ENCODE measurements at regions not wholly inside any gene's neighbourhood (a gene's known extent, or its start where the extent isn't known, plus 50 kb on each side); places are given as distances from the start of the nearest gene placed in this dataset.
"Not testable (repeated sequence)": the region's sequence is repeated elsewhere in the genome, so short reads cannot be mapped to it uniquely, and the experiment has no call there.

DNA sequence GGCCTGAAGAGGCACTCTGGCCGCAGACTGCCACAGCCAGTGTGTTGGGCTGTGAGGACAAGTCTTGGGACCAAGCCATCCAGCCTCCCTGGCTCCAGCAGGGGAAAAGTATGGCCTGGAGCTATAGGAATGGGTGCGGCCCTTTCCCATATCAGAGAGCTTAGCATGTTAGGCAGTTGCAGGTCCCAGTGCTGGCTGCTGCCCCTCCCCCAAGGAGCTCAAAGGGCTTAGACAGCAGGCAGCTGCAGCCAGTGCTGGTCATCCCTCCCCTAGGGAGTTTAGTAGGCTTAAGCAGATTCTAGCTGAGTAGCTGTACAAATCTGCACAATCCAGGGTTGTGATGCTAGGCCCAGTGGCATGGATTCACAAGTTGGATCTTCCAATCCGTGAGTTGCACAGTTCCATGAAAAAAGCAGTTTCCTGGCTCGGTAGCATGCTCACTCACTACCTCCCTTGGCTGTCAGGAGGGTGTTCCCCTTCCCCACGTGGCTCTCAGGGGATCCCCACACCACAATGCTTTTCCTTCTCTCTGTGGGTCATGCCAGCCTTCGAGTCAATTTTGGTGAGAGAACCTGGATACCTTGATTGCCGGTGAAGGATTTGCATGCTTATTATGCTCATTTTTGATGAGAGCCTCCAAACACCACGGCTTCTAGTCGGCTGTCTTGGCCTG is 1490.8 kb downstream of the BRINP3 start:
- no peak for DNase-seq

GRCh38 chr1:188988589-188988988 is 1489.1 kb downstream of the BRINP3 start:
- DNase-seq, result no peak

GRCh38 chr1:188991221-188991930 is 1486.3 kb downstream of the BRINP3 start:
- no peak for DNase-seq

DNA sequence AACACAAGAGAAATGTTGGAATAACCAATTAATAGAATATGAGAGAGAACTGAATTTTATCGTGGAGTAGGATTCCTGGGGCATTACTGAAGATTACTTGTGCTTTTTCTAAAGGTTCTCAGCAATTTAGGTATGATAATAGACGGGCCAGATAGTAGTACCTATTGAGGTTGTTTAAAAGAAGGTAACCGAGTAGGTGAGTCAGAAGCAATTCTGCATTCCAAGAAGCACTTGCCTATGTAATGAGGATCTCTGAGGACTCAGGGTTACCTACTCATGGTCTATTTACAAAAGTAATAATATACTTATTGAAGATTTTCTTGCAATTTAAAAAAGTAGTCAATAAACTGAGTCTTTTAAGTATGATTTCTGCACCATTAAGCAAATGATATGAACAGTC is 1469.8 kb downstream of the BRINP3 start:
- no peak for DNase-seq

DNA sequence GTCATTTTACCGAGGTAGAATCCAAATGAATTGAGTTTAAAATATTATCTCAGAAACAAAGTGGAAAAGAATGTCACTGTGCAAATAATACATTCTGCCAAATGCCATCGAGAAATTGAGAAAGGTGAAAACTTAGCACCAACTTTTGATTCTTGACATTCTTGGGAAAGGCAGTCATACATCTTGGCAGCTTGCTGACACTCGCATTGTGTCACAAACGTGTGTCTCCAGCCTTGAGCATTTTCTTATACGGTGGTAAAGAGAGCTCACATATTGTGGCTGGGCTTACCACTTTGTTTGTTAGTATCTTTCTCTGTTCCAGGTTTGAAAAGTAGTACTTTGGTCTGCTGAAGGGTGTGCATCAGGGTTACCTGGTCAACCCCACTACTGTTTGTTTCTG is 1456.1 kb downstream of the BRINP3 start:
- no peak for DNase-seq

DNA sequence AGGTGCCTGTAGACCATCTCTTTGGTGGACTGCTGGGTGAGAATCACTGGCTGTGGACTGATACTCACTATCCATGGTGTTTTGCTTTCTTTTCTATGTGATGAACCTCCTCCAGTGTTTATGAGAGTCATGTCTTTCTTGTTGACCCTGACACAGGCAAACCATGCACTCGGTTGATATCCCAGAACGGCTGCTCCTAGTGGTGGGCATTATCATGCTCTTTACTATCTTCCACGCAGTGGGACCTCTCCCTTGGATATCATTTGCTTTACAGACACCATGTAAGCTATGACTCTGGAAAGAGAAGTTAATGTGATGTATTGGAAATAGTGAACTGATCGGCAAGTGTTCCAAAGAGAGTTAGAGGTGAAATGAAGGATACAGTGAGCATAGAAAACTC is 1455.6 kb downstream of the BRINP3 start:
- DNase-seq, result no peak

GRCh38 chr1:189027512-189027911 is 1450.2 kb downstream of the BRINP3 start:
- no peak for DNase-seq

DNA sequence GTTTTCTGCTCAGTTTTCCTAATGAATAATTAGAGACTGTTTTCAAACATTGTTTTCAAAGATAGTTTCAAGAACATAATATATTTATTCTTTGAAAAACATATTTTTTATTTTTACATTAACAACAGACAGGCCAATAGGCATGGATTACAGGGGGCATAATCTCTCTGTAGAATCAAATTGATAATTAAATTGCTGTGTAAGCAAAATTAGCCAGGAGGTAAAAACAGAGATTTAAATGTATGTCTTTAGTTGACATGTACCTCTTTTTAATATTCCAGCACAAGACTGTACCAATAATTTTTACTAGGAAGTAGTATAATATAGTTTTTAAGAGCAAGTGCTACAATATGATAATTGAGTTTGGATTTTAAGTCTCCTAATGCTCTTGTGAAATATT is 1444.5 kb downstream of the BRINP3 start:
- DNase-seq, result no peak

GRCh38 chr1:189036628-189037027 is 1441.0 kb downstream of the BRINP3 start:
- DNase-seq, result no peak

DNA sequence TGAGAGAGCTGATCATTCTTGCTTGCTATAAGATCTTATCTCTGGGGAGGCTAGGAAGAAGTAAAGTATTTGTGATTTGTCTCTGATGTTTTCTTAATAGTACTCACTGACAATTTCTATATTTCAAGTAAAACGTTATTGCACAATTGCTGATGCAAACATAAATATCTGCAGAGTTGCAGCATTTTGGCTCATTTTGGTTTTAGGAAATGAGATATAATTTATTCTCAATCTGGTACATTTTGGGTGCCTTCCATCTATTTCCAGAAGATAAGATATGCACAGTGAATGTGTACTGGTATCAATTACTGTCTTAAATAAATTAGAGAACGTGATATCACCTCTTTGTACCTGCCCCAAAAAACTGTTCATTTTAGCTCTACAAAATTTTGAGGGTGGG is 1431.5 kb downstream of the BRINP3 start:
- no peak for DNase-seq

DNA sequence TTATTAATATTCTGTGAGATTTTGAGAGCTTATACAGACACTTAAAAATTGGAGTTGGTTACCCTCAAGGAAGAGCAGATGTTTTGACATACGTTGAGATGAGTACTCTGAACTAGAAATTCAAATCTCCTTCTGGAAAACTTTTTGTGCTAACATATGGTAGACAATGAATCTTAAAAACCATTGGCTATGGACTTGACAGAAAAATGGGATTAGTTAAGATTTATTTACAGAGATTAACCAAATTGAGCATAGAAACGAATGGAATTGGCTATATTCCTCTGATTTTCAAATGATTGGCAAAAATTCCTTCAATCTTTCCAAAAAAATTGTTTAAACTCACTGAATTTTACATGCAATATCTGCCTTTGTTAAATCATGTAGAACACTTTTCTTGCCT is 1392.9 kb downstream of the BRINP3 start:
- no peak for DNase-seq

DNA sequence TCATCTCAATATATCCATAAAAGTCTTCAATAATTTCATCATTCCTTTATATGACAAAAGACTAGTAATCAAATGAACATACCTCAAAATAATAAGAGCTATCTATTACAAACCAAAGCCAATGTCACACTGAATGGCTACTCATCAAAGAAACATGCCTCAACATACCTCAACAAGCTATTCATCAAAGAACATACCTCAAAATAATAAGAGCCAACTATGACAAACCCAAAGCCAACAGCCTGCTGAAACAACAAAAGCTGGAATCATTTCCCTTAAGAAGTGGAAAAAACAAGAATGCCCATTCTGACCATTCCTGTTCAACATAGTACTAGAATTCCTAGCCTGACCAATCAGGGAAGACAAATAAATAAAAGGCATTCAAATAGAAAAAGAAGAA is 1373.7 kb downstream of the BRINP3 start:
- DNase-seq, result no peak

- DNase-seq, result no peak
Measured at GRCh38 chr1:189117072-189117770, 1360.4 kb downstream of the BRINP3 start.

DNA sequence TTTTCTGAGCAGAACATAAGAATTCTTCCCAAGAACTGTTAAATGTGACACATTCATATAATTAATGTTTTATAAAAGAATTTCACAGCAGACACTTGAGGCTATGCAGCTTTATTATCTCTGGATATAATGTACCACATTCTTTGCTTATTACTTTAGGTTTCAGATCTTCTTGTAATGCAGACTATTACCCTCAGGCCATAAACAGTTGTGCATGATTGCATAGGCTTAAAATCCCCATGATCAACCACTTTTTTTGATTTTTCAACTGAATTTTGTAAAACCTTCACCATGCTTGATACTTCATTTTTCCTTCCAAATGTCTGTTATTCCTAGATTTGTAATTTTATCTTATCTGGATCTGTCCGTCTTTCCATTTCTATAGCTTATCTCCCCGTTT is 1355.7 kb downstream of the BRINP3 start:
- no peak for DNase-seq

GRCh38 chr1:189125694-189126093 is 1352.0 kb downstream of the BRINP3 start:
- DNase-seq, result no peak

GRCh38 chr1:189131576-189131975 is 1346.1 kb downstream of the BRINP3 start:
- DNase-seq, result no peak

GRCh38 chr1:189139748-189140147 is 1337.9 kb downstream of the BRINP3 start:
- not testable (repeated sequence) for DNase-seq

DNA sequence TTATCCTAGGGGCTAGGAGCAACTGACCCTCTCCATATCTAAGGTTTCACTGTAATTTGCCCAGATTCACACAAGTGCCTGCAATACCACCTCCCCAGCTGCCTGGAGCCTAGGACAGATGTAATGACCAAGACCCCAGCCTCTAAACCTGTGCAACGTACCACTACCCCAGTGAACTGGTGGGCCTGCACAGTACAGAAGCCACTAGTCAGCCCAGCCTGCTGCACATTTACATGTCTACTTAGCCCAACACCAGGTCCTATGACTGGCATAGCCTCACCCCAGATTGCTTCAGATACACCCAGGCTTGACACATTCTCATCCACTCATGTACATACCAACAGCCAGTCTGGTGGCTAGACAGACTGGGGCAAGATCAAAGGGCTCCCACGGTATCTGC is 1336.6 kb downstream of the BRINP3 start:
- no peak for DNase-seq

DNA sequence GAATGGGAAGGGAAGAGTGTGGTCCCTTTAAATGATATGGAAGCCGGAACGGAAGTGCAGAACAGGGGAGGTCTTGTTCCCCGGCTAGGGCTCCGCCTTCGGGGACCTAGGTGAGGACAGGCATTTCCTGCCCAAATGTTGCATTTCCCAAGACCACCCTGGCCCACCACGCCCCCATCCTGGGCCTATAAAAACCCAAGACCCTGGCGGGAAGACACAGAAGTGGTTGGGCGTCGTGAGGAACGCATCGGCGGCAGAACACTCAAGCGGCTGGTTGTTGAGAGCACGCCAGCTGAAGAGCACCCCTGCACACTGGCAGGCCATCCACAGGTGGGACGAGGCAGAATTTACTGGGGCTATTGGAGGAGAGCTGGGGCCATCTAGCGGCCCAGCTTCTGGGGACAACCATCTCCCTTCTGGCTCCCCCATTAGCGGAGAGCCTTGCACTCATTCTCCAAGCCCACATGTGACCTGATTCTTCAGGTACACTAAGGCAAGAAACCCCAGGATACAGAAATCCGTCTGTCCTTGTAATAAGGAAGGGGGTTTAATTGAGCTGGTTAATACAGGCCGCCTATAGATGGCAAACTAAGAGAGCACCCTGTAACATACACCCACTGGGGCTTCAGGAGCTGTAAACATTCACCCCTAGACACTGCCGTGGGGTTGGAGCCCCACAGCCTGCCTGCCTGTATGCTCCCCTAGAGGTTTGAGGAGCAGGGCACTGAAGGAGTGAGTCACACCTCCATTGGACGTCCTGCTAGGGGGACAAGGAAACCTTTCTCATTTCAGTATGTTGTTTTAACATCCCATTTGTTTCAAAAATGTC is 1327.9 kb downstream of the BRINP3 start:
- DNase-seq, result no peak

DNA sequence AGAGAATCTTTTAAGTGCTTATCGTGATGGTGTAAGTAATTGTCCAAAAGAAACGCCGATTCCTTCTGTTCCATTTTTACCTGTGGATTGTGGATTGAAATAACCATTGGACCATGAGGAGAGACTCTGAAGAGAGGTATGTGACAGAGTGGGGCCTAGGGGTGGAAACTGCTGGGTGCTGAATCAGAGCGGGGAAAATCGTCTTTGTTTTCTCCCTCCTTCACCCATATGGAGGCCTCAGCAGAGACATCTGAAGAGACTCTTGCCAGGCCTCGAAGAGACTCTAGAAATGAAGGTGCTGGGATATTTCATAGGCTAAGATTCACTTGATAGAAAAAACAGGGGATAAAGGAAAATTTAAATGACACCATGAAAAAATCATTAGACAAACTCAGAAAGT is 1327.0 kb downstream of the BRINP3 start:
- no peak for DNase-seq

DNA sequence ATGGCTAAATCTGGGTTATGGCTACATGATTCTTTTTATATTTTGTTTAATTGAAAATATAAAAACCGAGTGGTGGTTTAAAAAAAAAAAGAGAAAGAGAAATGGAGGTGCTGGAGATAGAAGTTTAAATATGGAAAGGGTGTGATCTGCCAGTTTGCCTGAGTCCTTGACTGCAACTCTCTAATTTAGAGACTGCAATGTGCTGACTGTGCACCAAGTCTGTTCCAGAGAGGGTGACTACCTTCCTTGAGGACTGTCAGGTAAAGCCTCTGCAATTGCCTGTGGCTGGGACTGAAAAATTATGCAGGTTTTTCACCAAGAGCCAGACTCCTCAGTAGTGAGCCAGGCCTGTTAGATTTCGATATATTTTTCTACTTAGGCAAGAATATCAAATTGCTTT is 1326.3 kb downstream of the BRINP3 start:
- no peak for DNase-seq

- no peak for DNase-seq
Measured at GRCh38 chr1:189152685-189153084, 1325.0 kb downstream of the BRINP3 start.

DNA sequence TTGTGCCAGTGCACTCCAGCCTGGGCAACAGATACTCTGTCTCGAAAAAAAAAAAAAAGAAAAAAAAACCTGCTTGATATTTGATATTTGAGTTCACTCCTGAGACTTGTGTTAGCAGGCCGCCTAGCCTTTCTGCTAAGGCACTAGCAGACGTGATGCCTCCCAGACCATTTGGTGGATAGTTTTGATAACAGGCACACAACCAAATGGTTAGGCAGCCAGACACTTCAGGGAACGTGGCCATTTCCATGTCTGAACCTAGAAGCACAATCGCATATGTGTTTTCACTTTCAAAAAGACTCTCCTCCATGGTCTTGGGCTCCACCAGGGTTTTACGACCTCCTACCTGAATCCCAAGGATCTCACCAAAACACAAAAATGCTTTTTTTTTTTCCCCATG is 1319.5 kb downstream of the BRINP3 start:
- DNase-seq, result no peak
